ENCODE measurements at regions not wholly inside any gene's neighbourhood (a gene's known extent, or its start where the extent isn't known, plus 50 kb on each side); places are given as distances from the start of the nearest gene placed in this dataset.

- no peaks in the 10 kb centered on the region for H3K9me3 ChIP-seq (ENCODE audit: control insufficient read depth, low read length)
- H3K9ac ChIP-seq (ENCODE audit: low read length) = no peak overlapping the region
- no peaks in the 10 kb centered on the region for H3K4me1 ChIP-seq (ENCODE audit: control insufficient read depth, insufficient read depth, low read length)
- H3K4me3 ChIP-seq (ENCODE audit: low read length) = no peak overlapping the region
- no peaks in the 10 kb centered on the region for H3K36me3 ChIP-seq (ENCODE audit: control insufficient read depth, insufficient read depth, low read length)
- H3K27me3 ChIP-seq (ENCODE audit: control insufficient read depth, insufficient read depth, low read length) = no peaks in the 10 kb centered on the region
Measured at GRCh38 chr17:77746896-77747554, 211.5 kb upstream of the TNRC6C start.

- Histone ChIP-seq H3K4me1 (ENCODE audit: control insufficient read depth, insufficient read depth, low read length) (no peaks in the 10 kb centered on the region), H3K36me3 (ENCODE audit: control insufficient read depth, insufficient read depth, low read length) (no peaks in the 10 kb centered on the region), H3K27me3 (ENCODE audit: control insufficient read depth, insufficient read depth, low read length) (no peaks in the 10 kb centered on the region), H3K4me3 (ENCODE audit: low read length) (no peak overlapping the region), H3K9me3 (ENCODE audit: control insufficient read depth, low read length) (no peaks in the 10 kb centered on the region), H3K9ac (ENCODE audit: low read length) (no peak overlapping the region)
Measured at GRCh38 chr17:77748436-77748835, 210.1 kb upstream of the TNRC6C start.

- Histone ChIP-seq H3K4me1 (ENCODE audit: control insufficient read depth, insufficient read depth, low read length) (no peaks in the 10 kb centered on the region), H3K27me3 (ENCODE audit: control insufficient read depth, insufficient read depth, low read length) (no peaks in the 10 kb centered on the region)
Measured at GRCh38 chr17:77749321-77749751, 209.2 kb upstream of the TNRC6C start.

GRCh38 chr17:77749989-77750388, 208.5 kb upstream of the TNRC6C start:
- H3K4me3 ChIP-seq (ENCODE audit: low read length) = no peak overlapping the region
- H3K36me3 ChIP-seq (ENCODE audit: control insufficient read depth, insufficient read depth, low read length) = no peaks in the 10 kb centered on the region
- no peaks in the 10 kb centered on the region for H3K4me1 ChIP-seq (ENCODE audit: control insufficient read depth, insufficient read depth, low read length)
- H3K9me3 ChIP-seq (ENCODE audit: control insufficient read depth, low read length) = no peaks in the 10 kb centered on the region
- H3K27me3 ChIP-seq (ENCODE audit: control insufficient read depth, insufficient read depth, low read length) = no peaks in the 10 kb centered on the region
- H3K9ac ChIP-seq (ENCODE audit: low read length) = no peak overlapping the region

More at GRCh38 chr17:77749321-77749751, 209.2 kb upstream of the TNRC6C start:
- H3K9me3 ChIP-seq (ENCODE audit: control insufficient read depth, low read length) = no peaks in the 10 kb centered on the region
- no peaks in the 10 kb centered on the region for H3K36me3 ChIP-seq (ENCODE audit: control insufficient read depth, insufficient read depth, low read length)
- no peak overlapping the region for H3K9ac ChIP-seq (ENCODE audit: low read length)
- H3K4me3 ChIP-seq (ENCODE audit: low read length) = no peak overlapping the region

- Histone ChIP-seq H3K4me1 (ENCODE audit: control insufficient read depth, insufficient read depth, low read length) (no peaks in the 10 kb centered on the region), H3K9me3 (ENCODE audit: control insufficient read depth, low read length) (no peaks in the 10 kb centered on the region), H3K4me3 (ENCODE audit: low read length) (no peak overlapping the region), H3K27me3 (ENCODE audit: control insufficient read depth, insufficient read depth, low read length) (no peaks in the 10 kb centered on the region), H3K9ac (ENCODE audit: low read length) (no peak overlapping the region), H3K36me3 (ENCODE audit: control insufficient read depth, insufficient read depth, low read length) (no peaks in the 10 kb centered on the region)
Measured at GRCh38 chr17:77750427-77751043, 208.0 kb upstream of the TNRC6C start.

- Histone ChIP-seq H3K27me3 (ENCODE audit: control insufficient read depth, insufficient read depth, low read length) (peaks cover 3% of the 10 kb centered on the region), H3K9me3 (ENCODE audit: control insufficient read depth, low read length) (no peaks in the 10 kb centered on the region), H3K36me3 (ENCODE audit: control insufficient read depth, insufficient read depth, low read length) (no peaks in the 10 kb centered on the region)
Measured at GRCh38 chr17:77753246-77753645, 205.3 kb upstream of the TNRC6C start.

GRCh38 chr17:77753691-77754245, 204.7 kb upstream of the TNRC6C start:
- H3K9me3 ChIP-seq (ENCODE audit: control insufficient read depth, low read length) = no peaks in the 10 kb centered on the region
- no peaks in the 10 kb centered on the region for H3K4me1 ChIP-seq (ENCODE audit: control insufficient read depth, insufficient read depth, low read length)
- H3K36me3 ChIP-seq (ENCODE audit: control insufficient read depth, insufficient read depth, low read length) = no peaks in the 10 kb centered on the region
- no peak overlapping the region for H3K4me3 ChIP-seq (ENCODE audit: low read length)
- H3K27me3 ChIP-seq (ENCODE audit: control insufficient read depth, insufficient read depth, low read length) = peaks cover 3% of the 10 kb centered on the region
- H3K9ac ChIP-seq (ENCODE audit: low read length) = no peak overlapping the region

More at GRCh38 chr17:77753246-77753645, 205.3 kb upstream of the TNRC6C start:
- Histone ChIP-seq H3K9ac (ENCODE audit: low read length) (no peak overlapping the region), H3K4me1 (ENCODE audit: control insufficient read depth, insufficient read depth, low read length) (no peaks in the 10 kb centered on the region), H3K4me3 (ENCODE audit: low read length) (no peak overlapping the region)

GRCh38 chr17:77754956-77755355, 203.5 kb upstream of the TNRC6C start:
- H3K4me3 ChIP-seq (ENCODE audit: low read length) = no peak overlapping the region
- H3K9me3 ChIP-seq (ENCODE audit: control insufficient read depth, low read length) = no peaks in the 10 kb centered on the region
- H3K36me3 ChIP-seq (ENCODE audit: control insufficient read depth, insufficient read depth, low read length) = no peaks in the 10 kb centered on the region
- H3K27me3 ChIP-seq (ENCODE audit: control insufficient read depth, insufficient read depth, low read length) = peaks cover 3% of the 10 kb centered on the region
- no peak overlapping the region for H3K9ac ChIP-seq (ENCODE audit: low read length)
- H3K4me1 ChIP-seq (ENCODE audit: control insufficient read depth, insufficient read depth, low read length) = no peaks in the 10 kb centered on the region

GRCh38 chr17:77755410-77755963, 203.0 kb upstream of the TNRC6C start:
- Histone ChIP-seq H3K27me3 (ENCODE audit: control insufficient read depth, insufficient read depth, low read length) (peaks cover 3% of the 10 kb centered on the region), H3K9ac (ENCODE audit: low read length) (no peak overlapping the region), H3K36me3 (ENCODE audit: control insufficient read depth, insufficient read depth, low read length) (no peaks in the 10 kb centered on the region), H3K9me3 (ENCODE audit: control insufficient read depth, low read length) (no peaks in the 10 kb centered on the region), H3K4me1 (ENCODE audit: control insufficient read depth, insufficient read depth, low read length) (no peaks in the 10 kb centered on the region), H3K4me3 (ENCODE audit: low read length) (no peak overlapping the region)

- Histone ChIP-seq H3K36me3 (ENCODE audit: control insufficient read depth, insufficient read depth, low read length) (no peaks in the 10 kb centered on the region), H3K4me1 (ENCODE audit: control insufficient read depth, insufficient read depth, low read length) (no peaks in the 10 kb centered on the region), H3K4me3 (ENCODE audit: low read length) (no peak overlapping the region), H3K9ac (ENCODE audit: low read length) (no peak overlapping the region), H3K27me3 (ENCODE audit: control insufficient read depth, insufficient read depth, low read length) (peaks cover 3% of the 10 kb centered on the region), H3K9me3 (ENCODE audit: control insufficient read depth, low read length) (no peaks in the 10 kb centered on the region)
Measured at GRCh38 chr17:77756028-77756427, 202.5 kb upstream of the TNRC6C start.

GRCh38 chr17:77756846-77757560, 201.5 kb upstream of the TNRC6C start:
- H3K9ac ChIP-seq (ENCODE audit: low read length) = no peak overlapping the region
- no peaks in the 10 kb centered on the region for H3K4me1 ChIP-seq (ENCODE audit: control insufficient read depth, insufficient read depth, low read length)
- no peaks in the 10 kb centered on the region for H3K9me3 ChIP-seq (ENCODE audit: control insufficient read depth, low read length)
- peaks cover 3% of the 10 kb centered on the region for H3K27me3 ChIP-seq (ENCODE audit: control insufficient read depth, insufficient read depth, low read length)
- no peaks in the 10 kb centered on the region for H3K36me3 ChIP-seq (ENCODE audit: control insufficient read depth, insufficient read depth, low read length)
- H3K4me3 ChIP-seq (ENCODE audit: low read length) = no peak overlapping the region

GRCh38 chr17:77757561-77757898, 201.0 kb upstream of the TNRC6C start:
- Histone ChIP-seq H3K9me3 (ENCODE audit: control insufficient read depth, low read length) (no peaks in the 10 kb centered on the region), H3K9ac (ENCODE audit: low read length) (no peak overlapping the region), H3K27me3 (ENCODE audit: control insufficient read depth, insufficient read depth, low read length) (peaks cover 3% of the 10 kb centered on the region), H3K36me3 (ENCODE audit: control insufficient read depth, insufficient read depth, low read length) (no peaks in the 10 kb centered on the region), H3K4me1 (ENCODE audit: control insufficient read depth, insufficient read depth, low read length) (no peaks in the 10 kb centered on the region), H3K4me3 (ENCODE audit: low read length) (no peak overlapping the region)
